HCT116 (cell line): ENCODE measurements at regions not wholly inside any gene's neighbourhood (a gene's known extent, or its start where the extent isn't known, plus 50 kb on each side); places are given as distances from the start of the nearest gene placed in this dataset.

Experiments
- ATAC-seq: fragments of 200-7000 bp; cut with Tn5 transposase; 2 replicates; pipeline ENCODE4 v1.9.1; 2020; ENCODE audit warnings: mild to moderate bottlenecking, moderate library complexity
- BruUV-seq: library from RNA; stranded (reverse); fragments of 400-500 nt; replicated peaks from 2 replicates; lab custom pipeline; 2021; lab: Mats Ljungman, UMichigan
- CTCF ChIA-PET: fragments of 300-600 bp; sonication (Branson Sonifier 250); formaldehyde crosslinking; loops from one replicate; lab custom pipeline; 2021; ENCODE audit warnings: antibody characterized with exemption; lab: Charles Lee
- POLR2A ChIA-PET: fragments of 300-600, 350-600 bp; sonication (Branson Sonifier 250); formaldehyde crosslinking; loops from one replicate; lab custom pipeline; 2021; ENCODE audit warnings: antibody characterized with exemption; lab: Charles Lee
- RAD21 ChIA-PET, 2 experiments: fragments of 300-600 bp; sonication (Branson Sonifier 250); formaldehyde crosslinking; loops; one replicate each; lab custom pipeline; 2023; ENCODE audit warnings: low total read pairs in 2 of 2; ENCODE audit not compliant: uncharacterized antibody in 2 of 2, unreplicated experiment in 2 of 2, low non-redundant PET in 1 of 2; lab: Charles Lee
- DNase-seq: peaks from one replicate; pipeline ENCODE4 v3.0.0-alpha.2; 2010; ENCODE audit warnings: low read depth, low spot score
- H2AFZ ChIP-seq: fragments of 200-600 bp; shearing (Covaris generic), sonication (generic); 2 replicates; pipeline ENCODE4 v1.6.1; 2017; ENCODE audit warnings: low read depth, mixed run types, mixed read lengths, antibody characterized with exemption, low read length; ENCODE audit not compliant: poor library complexity, severe bottlenecking
- H3K27ac ChIP-seq: 2 replicates; pipeline ENCODE4 v1.5.1; 2012; ENCODE audit warnings: low read depth, low read length
- H3K27me3 ChIP-seq: fragments of 200-600 bp; sonication (generic); 2 replicates; pipeline ENCODE4 v1.6.1; 2016; ENCODE audit warnings: mixed run types, low read length, mixed read lengths; ENCODE audit not compliant: insufficient read depth
- H3K36me3 ChIP-seq, 2 experiments: fragments of 200-500 bp in 1 of 2; fragments of 200-600 bp in 1 of 2; sonication (Bioruptor generic) in 1 of 2; sonication (generic) in 1 of 2; 2 replicates each; pipeline versions ENCODE4 v1.5.1 to v1.6.1; 2014 to 2016; ENCODE audit warnings: low read length in 2 of 2, inconsistent platforms in 1 of 2, mixed read lengths in 1 of 2, mixed run types in 1 of 2; ENCODE audit not compliant: insufficient read depth in 2 of 2, control insufficient read depth in 1 of 2
- H3K4me1 ChIP-seq, 2 experiments: fragments of 200-600 bp in 1 of 2; sonication (generic) in 1 of 2; 2 replicates each; pipeline versions ENCODE4 v1.5.1 to v1.6.1; 2012 to 2017; ENCODE audit warnings: low read length in 2 of 2, inconsistent platforms in 1 of 2, mild to moderate bottlenecking in 1 of 2, mixed read lengths in 1 of 2, mixed run types in 1 of 2, moderate library complexity in 1 of 2; ENCODE audit not compliant: insufficient read depth in 2 of 2, control insufficient read depth in 1 of 2
- H3K4me2 ChIP-seq: fragments of 200-600 bp; sonication (generic); 2 replicates; pipeline ENCODE4 v1.6.1; 2017; ENCODE audit warnings: mixed run types, low read length, mixed read lengths
- H3K4me3 ChIP-seq, 2 experiments: fragments of 200-600 bp in 1 of 2; sonication (generic) in 1 of 2; replicated peaks in 1 of 2; 2 replicates each; pipeline ENCODE4 v1.5.1; 2011 to 2016; ENCODE audit warnings: low read length in 2 of 2, control low read depth in 1 of 2, low read depth in 1 of 2, mild to moderate bottlenecking in 1 of 2, mixed read lengths in 1 of 2, mixed run types in 1 of 2
- H3K79me2 ChIP-seq: fragments of 200-600 bp; sonication (generic); 2 replicates; pipeline ENCODE4 v1.6.1; 2017; ENCODE audit warnings: mild to moderate bottlenecking, mixed run types, low read length, moderate library complexity, mixed read lengths; ENCODE audit not compliant: insufficient read depth
- H3K9ac ChIP-seq: fragments of 200-600 bp; sonication (generic); 2 replicates; pipeline ENCODE4 v1.6.1; 2016; ENCODE audit warnings: low read length, mixed read lengths
- H3K9me2 ChIP-seq: fragments of 200-600 bp; sonication (generic), shearing (Covaris generic); 2 replicates; pipeline ENCODE4 v1.6.1; 2017; ENCODE audit warnings: mixed run types, mild to moderate bottlenecking, moderate library complexity; ENCODE audit not compliant: insufficient read depth
- H3K9me3 ChIP-seq, 2 experiments: fragments of 200-500 bp in 1 of 2; fragments of 200-600 bp in 1 of 2; sonication (Bioruptor generic) in 1 of 2; sonication (generic) in 1 of 2; 2 replicates each; pipeline ENCODE4 v1.6.1; 2014 to 2017; ENCODE audit warnings: low read length in 2 of 2, mixed read lengths in 2 of 2, inconsistent platforms in 1 of 2, low read depth in 1 of 2, mild to moderate bottlenecking in 1 of 2, mixed run types in 1 of 2, moderate library complexity in 1 of 2; ENCODE audit not compliant: control insufficient read depth in 1 of 2, insufficient read depth in 1 of 2
- H4K20me1 ChIP-seq: fragments of 200-600 bp; sonication (generic), shearing (Covaris generic); 2 replicates; pipeline ENCODE4 v1.6.1; 2017; ENCODE audit warnings: mixed run types, mild to moderate bottlenecking, moderate library complexity; ENCODE audit not compliant: insufficient read depth
- CEBPB ChIP-seq: IDR thresholded peaks from 2 replicates; pipeline ENCODE4 v1.6.1; 2012; ENCODE audit warnings: low read depth
- EGR1 ChIP-seq: IDR thresholded peaks from 2 replicates; pipeline ENCODE4 v1.6.1; 2012; ENCODE audit warnings: low read depth
- ELF1 ChIP-seq: IDR thresholded peaks from 2 replicates; pipeline ENCODE4 v1.6.1; 2012; ENCODE audit warnings: low read depth, borderline replicate concordance
- EZH2phosphoT487 ChIP-seq: fragments of 200-600 bp; IDR thresholded peaks from 2 replicates; pipeline ENCODE4 v1.6.1; 2018; ENCODE audit warnings: antibody characterized with exemption, borderline replicate concordance
- JUND ChIP-seq: IDR thresholded peaks from 2 replicates; pipeline ENCODE4 v1.6.1; 2012
- POLR2A ChIP-seq: IDR thresholded peaks from 2 replicates; pipeline ENCODE4 v1.7.0; 2011; ENCODE audit warnings: borderline replicate concordance; ENCODE audit not compliant: insufficient read depth, insufficient read length; ENCODE audit errors: extremely low read depth
- POLR2AphosphoS5 ChIP-seq: IDR thresholded peaks from 2 replicates; pipeline ENCODE4 v1.6.1; 2011; ENCODE audit warnings: mild to moderate bottlenecking, low read depth, low read length, moderate library complexity
- SIN3A ChIP-seq: IDR thresholded peaks from 2 replicates; pipeline ENCODE4 v1.6.1; 2012; ENCODE audit warnings: low read depth
- SRF ChIP-seq: IDR thresholded peaks from 2 replicates; pipeline ENCODE4 v1.6.1; 2012; ENCODE audit warnings: low read depth
- YY1 ChIP-seq: IDR thresholded peaks from 2 replicates; pipeline ENCODE4 v1.6.1; 2011; ENCODE audit warnings: low read length, low read depth, moderate library complexity, mild to moderate bottlenecking; ENCODE audit not compliant: insufficient replicate concordance; ENCODE audit errors: extremely low read depth
- ZFX ChIP-seq: fragments of 450-650 bp; IDR thresholded peaks from 2 replicates; pipeline ENCODE4 v1.6.1; 2017
- intact Hi-C: fragments of 100-400 bp; cut with micrococcal nuclease; formaldehyde crosslinking; loops from 2 replicates; pipeline ENCODE4 v1.10.0; 2022
- TF ChIP-seq, protein P1 (sequence below): IDR thresholded peaks from 2 replicates; pipeline ENCODE4 v1.6.1; 2012
- TF ChIP-seq, protein P2 (sequence below): IDR thresholded peaks from 2 replicates; pipeline ENCODE4 v1.6.1; 2012

DNA sequence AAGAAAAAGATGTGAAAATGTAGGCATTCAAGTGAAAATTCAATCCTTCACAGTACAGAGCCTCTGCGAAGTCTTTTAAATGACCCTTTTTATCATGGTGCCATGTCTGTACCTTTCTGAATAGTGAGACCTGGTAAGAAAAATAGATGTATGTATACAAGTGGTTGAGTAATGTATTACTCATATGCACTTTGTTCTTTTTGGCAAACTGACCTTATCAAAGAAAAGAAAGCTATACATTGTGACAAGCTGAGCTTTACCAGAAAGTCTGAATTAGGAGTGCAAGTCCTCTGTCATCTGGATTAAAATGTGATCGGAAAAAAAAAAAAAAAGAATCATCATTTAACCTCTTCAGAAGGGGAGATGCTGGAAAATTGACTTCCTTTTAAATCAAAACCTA, 356.4 kb upstream of the CCNH start (continued):
- TF ChIP-seq YY1 (no peak), ELF1 (no peak), EGR1 (no peak), POLR2AphosphoS5 (no peak), SRF (no peak), EZH2phosphoT487 (no peak), SIN3A (no peak), CEBPB (no peak)
- TF ChIP-seq, protein P1, sequence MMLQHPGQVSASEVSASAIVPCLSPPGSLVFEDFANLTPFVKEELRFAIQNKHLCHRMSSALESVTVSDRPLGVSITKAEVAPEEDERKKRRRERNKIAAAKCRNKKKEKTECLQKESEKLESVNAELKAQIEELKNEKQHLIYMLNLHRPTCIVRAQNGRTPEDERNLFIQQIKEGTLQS: no peak

DNA sequence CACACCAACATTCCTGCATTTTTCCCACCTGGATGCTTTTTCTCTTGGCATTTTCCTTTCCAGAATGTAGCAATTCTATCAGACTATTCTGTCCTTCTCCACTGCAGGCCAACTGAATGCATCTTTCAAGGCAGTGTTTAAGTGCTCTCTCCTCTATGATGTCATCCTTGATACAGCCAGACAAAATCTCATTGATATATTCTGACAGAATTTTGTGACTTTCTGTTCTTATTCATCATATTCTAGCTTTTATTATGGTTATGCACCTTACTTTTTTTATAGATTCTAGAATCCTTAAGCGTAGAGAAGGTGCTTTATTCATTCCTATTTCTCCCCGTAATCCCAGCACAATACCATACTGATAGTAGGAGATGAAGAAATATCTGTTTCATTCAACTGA, 355.5 kb upstream of the CCNH start:
- ChIA-PET POLR2A (no interaction called here), CTCF (no interaction called here), RAD21 (no interaction called here)
- Histone ChIP-seq H3K27me3 (no peaks in the 10 kb centered on the region), H3K9me3 (no peaks in the 10 kb centered on the region), H4K20me1 (no peaks in the 10 kb centered on the region), H2AFZ (no peak overlapping the region), H3K4me2 (no peak overlapping the region), H3K36me3 (no peaks in the 10 kb centered on the region), H3K9me2 (no peaks in the 10 kb centered on the region), H3K27ac (no peak overlapping the region), H3K4me3 (no peak overlapping the region), H3K4me1 (no peaks in the 10 kb centered on the region), H3K9ac (no peak overlapping the region), H3K79me2 (no peaks in the 10 kb centered on the region)
- DNase-seq (no peak), ATAC-seq (no peak)
- no TSS peak for BruUV-seq
- intact Hi-C loops: no loop called here
- TF ChIP-seq SIN3A: no peak

DNA sequence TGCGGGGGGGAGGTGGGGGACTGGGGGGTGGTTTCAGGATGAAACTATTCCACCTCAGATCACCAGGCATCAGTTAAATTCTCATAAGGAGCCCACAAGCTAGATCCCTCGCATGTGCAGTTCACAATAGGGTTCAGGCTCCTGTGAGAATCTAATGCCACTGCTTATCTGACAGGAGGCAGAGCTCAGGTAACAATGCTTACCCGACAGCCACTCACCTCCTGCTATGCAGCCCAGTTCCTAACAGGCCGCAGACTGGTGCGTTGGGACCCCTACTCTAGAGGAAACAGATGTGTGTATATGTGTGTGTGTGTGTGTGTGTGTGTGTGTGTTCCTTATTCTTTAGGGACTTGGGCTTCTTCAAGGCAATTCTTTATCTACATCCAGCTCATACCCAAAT, 352.3 kb upstream of the CCNH start:
- no peaks in the 10 kb centered on the region for H3K79me2 ChIP-seq
- intact Hi-C loops: no loop called here
- H3K4me3 ChIP-seq: no peak overlapping the region
- RAD21 ChIA-PET: no interaction called here
- no peak overlapping the region for H3K4me2 ChIP-seq
- no peaks in the 10 kb centered on the region for H3K9me2 ChIP-seq
- no peaks in the 10 kb centered on the region for H4K20me1 ChIP-seq
- no peak for DNase-seq
- H3K4me1 ChIP-seq: no peaks in the 10 kb centered on the region
- no peak for ATAC-seq
- no peak overlapping the region for H2AFZ ChIP-seq
- H3K27me3 ChIP-seq: no peaks in the 10 kb centered on the region
- BruUV-seq: no TSS peak
- H3K9ac ChIP-seq: no peak overlapping the region
- H3K36me3 ChIP-seq: no peaks in the 10 kb centered on the region
- no peak overlapping the region for H3K27ac ChIP-seq
- CTCF ChIA-PET: no interaction called here
- TF ChIP-seq, protein P2, sequence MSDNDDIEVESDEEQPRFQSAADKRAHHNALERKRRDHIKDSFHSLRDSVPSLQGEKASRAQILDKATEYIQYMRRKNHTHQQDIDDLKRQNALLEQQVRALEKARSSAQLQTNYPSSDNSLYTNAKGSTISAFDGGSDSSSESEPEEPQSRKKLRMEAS: no peak
- TF ChIP-seq CEBPB (no peak), POLR2A (no peak), ZFX (no peak), JUND (no peak), ELF1 (no peak)
- H3K9me3 ChIP-seq: no peaks in the 10 kb centered on the region
- POLR2A ChIA-PET: no interaction called here
